Stimulated activated naive CD8-positive, alpha-beta T cell treated with anti-CD3 and anti-CD28 coated beads, Interleukin-15, Interleukin-2, amounts not matched to agents 100 ng/mL and 50 ng/mL, for 24 hours (primary cell): ENCODE measurements at regions not wholly inside any gene's neighbourhood (a gene's known extent, or its start where the extent isn't known, plus 50 kb on each side); places are given as distances from the start of the nearest gene placed in this dataset.

Experiments
- H3K27ac Mint-ChIP-seq: one replicate; pipeline ENCODE4 v1.8.0; 2021; ENCODE audit warnings: mild to moderate bottlenecking, mixed read lengths
- H3K27me3 Mint-ChIP-seq: one replicate; pipeline ENCODE4 v1.8.0; 2021; ENCODE audit warnings: mixed read lengths
- H3K36me3 Mint-ChIP-seq: one replicate; pipeline ENCODE4 v1.8.0; 2021; ENCODE audit warnings: low read depth, mixed read lengths
- H3K4me1 Mint-ChIP-seq: one replicate; pipeline ENCODE4 v1.8.0; 2021; ENCODE audit warnings: low read depth, mixed read lengths
- H3K4me3 Mint-ChIP-seq: one replicate; pipeline ENCODE4 v1.8.0; 2021; ENCODE audit warnings: mild to moderate bottlenecking, mixed read lengths
- H3K9me3 Mint-ChIP-seq: one replicate; pipeline ENCODE4 v1.8.0; 2021; ENCODE audit warnings: mixed read lengths

DNA sequence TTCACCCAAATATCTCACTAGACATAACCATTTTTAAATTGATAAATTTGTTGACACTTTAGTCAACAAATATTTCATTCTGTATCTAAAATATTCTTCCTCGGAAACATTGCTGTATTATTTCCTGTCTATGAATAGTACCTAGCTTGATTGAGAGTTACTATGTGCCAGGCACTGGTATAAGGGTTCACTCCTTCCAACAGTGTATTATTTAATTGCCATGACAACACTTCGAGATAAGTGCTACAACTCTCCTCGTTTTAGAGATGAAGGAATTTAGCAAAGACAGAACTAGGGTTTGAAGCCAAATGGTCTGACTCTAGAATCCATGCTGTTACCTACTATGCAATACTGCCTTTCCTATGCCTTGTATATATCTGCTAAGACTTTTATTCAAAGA is 287.2 kb downstream of the YTHDC2 start:
- no peaks in the 10 kb centered on the region for H3K36me3 Mint-ChIP-seq
- H3K9me3 Mint-ChIP-seq = peaks cover 5% of the 10 kb centered on the region
- H3K27ac Mint-ChIP-seq = no peak overlapping the region
- no peaks in the 10 kb centered on the region for H3K4me1 Mint-ChIP-seq
- no peaks in the 10 kb centered on the region for H3K27me3 Mint-ChIP-seq
- no peak overlapping the region for H3K4me3 Mint-ChIP-seq

GRCh38 chr5:113804264-113804663 is 290.8 kb downstream of the YTHDC2 start:
- Mint-ChIP-seq H3K27me3 (no peaks in the 10 kb centered on the region), H3K27ac (no peak overlapping the region), H3K9me3 (peaks cover 5% of the 10 kb centered on the region), H3K4me1 (no peaks in the 10 kb centered on the region), H3K4me3 (no peak overlapping the region), H3K36me3 (no peaks in the 10 kb centered on the region)

GRCh38 chr5:113804943-113805342 is 291.4 kb downstream of the YTHDC2 start:
- Mint-ChIP-seq H3K27ac (no peak overlapping the region), H3K4me1 (no peaks in the 10 kb centered on the region), H3K4me3 (no peak overlapping the region), H3K9me3 (peaks cover 5% of the 10 kb centered on the region), H3K27me3 (no peaks in the 10 kb centered on the region), H3K36me3 (no peaks in the 10 kb centered on the region)

- Mint-ChIP-seq H3K9me3 (peaks cover 5% of the 10 kb centered on the region), H3K27me3 (no peaks in the 10 kb centered on the region), H3K36me3 (no peaks in the 10 kb centered on the region), H3K27ac (no peak overlapping the region), H3K4me1 (no peaks in the 10 kb centered on the region), H3K4me3 (no peak overlapping the region)
Observed at GRCh38 chr5:113806250-113806649, 292.8 kb downstream of the YTHDC2 start.

DNA sequence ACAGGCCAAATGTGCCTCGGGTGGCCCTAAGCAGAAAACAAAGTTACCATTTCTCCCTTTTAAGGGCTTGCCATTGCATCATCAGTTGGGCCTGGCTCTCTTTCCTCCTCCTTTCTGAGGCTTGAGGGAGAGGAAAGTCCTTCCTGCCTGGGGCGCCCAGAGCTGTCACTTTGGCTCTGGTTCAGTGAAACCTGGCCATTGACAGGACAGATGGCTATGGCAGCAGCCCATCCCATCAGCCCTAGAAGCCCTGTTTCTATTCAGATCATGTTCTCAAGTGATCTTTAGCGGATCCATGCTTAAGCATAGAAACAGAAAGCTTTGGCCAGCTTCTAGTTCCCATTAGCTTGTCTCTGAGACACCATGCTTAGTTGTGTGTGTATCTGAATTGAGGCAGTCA is 293.4 kb downstream of the YTHDC2 start:
- Mint-ChIP-seq H3K9me3 (peaks cover 5% of the 10 kb centered on the region), H3K4me1 (no peaks in the 10 kb centered on the region), H3K36me3 (no peaks in the 10 kb centered on the region), H3K27ac (no peak overlapping the region), H3K27me3 (no peaks in the 10 kb centered on the region), H3K4me3 (no peak overlapping the region)

GRCh38 chr5:113807427-113807991 is 294.0 kb downstream of the YTHDC2 start:
- no peaks in the 10 kb centered on the region for H3K27me3 Mint-ChIP-seq
- no peak overlapping the region for H3K27ac Mint-ChIP-seq
- H3K9me3 Mint-ChIP-seq = peaks cover 5% of the 10 kb centered on the region
- H3K4me3 Mint-ChIP-seq = no peak overlapping the region
- H3K4me1 Mint-ChIP-seq = no peaks in the 10 kb centered on the region
- no peaks in the 10 kb centered on the region for H3K36me3 Mint-ChIP-seq

DNA sequence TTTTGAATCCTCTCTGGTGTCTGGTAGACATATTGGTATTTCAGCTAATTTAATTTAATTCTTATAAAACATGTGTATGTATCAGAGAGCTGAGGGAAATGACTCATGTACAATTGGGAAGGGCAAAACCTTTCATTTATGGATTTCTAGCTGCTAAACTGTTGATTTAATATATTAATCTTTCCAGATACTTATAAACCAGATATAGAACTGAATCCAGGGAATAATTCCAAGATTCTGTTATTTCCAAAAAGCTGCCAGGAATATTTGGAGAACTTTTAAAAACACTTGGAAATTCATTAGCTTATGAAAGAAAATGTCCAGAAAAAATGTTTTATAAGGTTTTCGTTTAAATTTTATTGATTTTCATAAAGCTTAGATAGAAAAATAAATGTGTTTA is 295.5 kb downstream of the YTHDC2 start:
- H3K27me3 Mint-ChIP-seq = no peaks in the 10 kb centered on the region
- no peaks in the 10 kb centered on the region for H3K4me1 Mint-ChIP-seq
- peaks cover 5% of the 10 kb centered on the region for H3K9me3 Mint-ChIP-seq
- H3K4me3 Mint-ChIP-seq = no peak overlapping the region
- H3K36me3 Mint-ChIP-seq = no peaks in the 10 kb centered on the region
- no peak overlapping the region for H3K27ac Mint-ChIP-seq

- no peak overlapping the region for H3K4me3 Mint-ChIP-seq
- H3K36me3 Mint-ChIP-seq = no peaks in the 10 kb centered on the region
- peaks cover 3% of the 10 kb centered on the region for H3K9me3 Mint-ChIP-seq
- H3K27me3 Mint-ChIP-seq = no peaks in the 10 kb centered on the region
- H3K4me1 Mint-ChIP-seq = no peaks in the 10 kb centered on the region
- no peak overlapping the region for H3K27ac Mint-ChIP-seq
Observed at GRCh38 chr5:113809626-113810025, 296.1 kb downstream of the YTHDC2 start.

DNA sequence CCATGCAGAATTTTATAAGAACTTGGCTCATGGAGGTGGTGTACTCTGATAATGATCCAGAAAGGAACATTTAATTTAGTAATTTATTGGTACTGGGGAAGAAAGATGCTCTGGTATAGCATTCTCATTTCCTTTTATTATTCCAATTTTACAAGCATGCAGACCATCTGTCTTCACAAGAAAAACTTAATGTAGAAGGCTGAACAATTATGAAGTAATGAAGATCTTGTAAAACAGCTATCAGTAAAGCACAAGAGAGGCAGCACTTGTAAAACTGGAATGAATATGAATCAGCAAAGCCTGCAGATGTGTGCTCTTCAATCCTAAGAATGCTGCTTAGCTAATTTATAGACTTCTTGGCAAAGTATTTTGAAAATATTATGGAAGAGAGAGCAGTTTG is 300.0 kb downstream of the YTHDC2 start:
- Mint-ChIP-seq H3K36me3 (no peaks in the 10 kb centered on the region), H3K27ac (no peak overlapping the region), H3K4me3 (no peak overlapping the region), H3K27me3 (no peaks in the 10 kb centered on the region), H3K9me3 (no peaks in the 10 kb centered on the region), H3K4me1 (no peaks in the 10 kb centered on the region)

DNA sequence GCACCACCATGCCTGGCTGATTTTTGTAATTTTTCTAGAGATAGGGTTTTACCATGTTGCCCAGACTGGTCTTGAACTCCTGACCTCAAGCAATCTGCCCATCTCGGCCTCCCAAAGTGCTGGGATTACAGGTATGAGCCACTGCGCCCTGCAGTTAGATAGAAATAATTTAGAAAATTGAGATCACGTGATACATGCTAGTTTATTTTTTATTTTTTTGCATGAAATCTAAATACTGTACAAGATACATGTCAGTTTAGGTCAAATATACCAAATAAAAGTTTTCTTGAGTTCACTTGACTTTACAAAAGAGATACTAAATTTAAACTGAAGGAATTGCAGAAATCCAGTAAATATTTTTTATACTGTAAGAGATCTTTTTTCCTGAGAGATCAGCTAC is 304.2 kb downstream of the YTHDC2 start:
- H3K27me3 Mint-ChIP-seq = no peaks in the 10 kb centered on the region
- H3K27ac Mint-ChIP-seq = no peak overlapping the region
- H3K4me3 Mint-ChIP-seq = no peak overlapping the region
- no peaks in the 10 kb centered on the region for H3K36me3 Mint-ChIP-seq
- no peaks in the 10 kb centered on the region for H3K4me1 Mint-ChIP-seq
- H3K9me3 Mint-ChIP-seq = no peaks in the 10 kb centered on the region

DNA sequence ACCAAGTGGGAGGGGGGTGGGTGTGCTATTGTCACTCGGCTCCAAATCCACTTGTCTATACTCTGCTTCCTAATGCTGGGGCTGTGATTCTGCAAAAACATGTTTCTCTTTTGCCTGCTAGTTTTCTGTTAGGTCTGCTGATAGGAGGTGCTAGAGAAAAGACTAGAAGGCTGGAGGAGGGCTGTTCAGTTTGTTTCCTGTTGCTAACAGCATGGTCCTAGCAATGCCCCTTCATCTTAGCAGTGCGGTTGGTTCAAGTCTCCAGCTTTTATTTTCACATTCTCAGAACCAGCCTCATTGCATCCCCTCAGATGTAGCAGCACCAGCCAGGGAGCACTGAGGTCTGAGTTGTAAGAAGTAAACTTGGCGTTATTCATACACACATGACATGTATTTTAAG is 310.2 kb downstream of the YTHDC2 start:
- H3K27ac Mint-ChIP-seq = no peak overlapping the region
- H3K4me1 Mint-ChIP-seq = no peaks in the 10 kb centered on the region
- no peaks in the 10 kb centered on the region for H3K36me3 Mint-ChIP-seq
- H3K4me3 Mint-ChIP-seq = no peak overlapping the region
- H3K27me3 Mint-ChIP-seq = no peaks in the 10 kb centered on the region
- peaks cover 3% of the 10 kb centered on the region for H3K9me3 Mint-ChIP-seq

- no peaks in the 10 kb centered on the region for H3K27me3 Mint-ChIP-seq
- H3K27ac Mint-ChIP-seq = no peak overlapping the region
- peaks cover 7% of the 10 kb centered on the region for H3K9me3 Mint-ChIP-seq
- H3K4me1 Mint-ChIP-seq = no peaks in the 10 kb centered on the region
- H3K36me3 Mint-ChIP-seq = no peaks in the 10 kb centered on the region
- no peak overlapping the region for H3K4me3 Mint-ChIP-seq
Observed at GRCh38 chr5:113824307-113824706, 310.8 kb downstream of the YTHDC2 start.

DNA sequence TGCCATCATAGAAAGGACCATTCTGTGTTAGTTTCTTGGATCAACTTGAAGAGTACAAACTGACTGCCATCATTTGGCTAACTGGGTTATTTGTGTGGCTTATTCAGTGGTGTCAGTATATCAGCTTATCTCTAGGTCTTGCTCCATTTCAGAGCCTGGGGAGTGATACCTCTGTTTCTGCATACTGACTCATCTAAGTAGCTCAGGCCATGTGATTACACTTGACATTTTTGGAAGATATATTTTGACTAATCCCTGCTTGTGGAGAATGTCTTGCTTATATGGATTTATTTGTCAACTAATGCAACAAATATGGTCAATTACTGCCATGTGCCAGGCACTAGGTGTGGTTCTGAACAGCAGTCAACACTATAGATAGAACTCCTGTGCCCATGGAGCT is 311.7 kb downstream of the YTHDC2 start:
- no peaks in the 10 kb centered on the region for H3K36me3 Mint-ChIP-seq
- no peaks in the 10 kb centered on the region for H3K4me1 Mint-ChIP-seq
- no peaks in the 10 kb centered on the region for H3K27me3 Mint-ChIP-seq
- no peak overlapping the region for H3K4me3 Mint-ChIP-seq
- peaks cover 10% of the 10 kb centered on the region for H3K9me3 Mint-ChIP-seq
- H3K27ac Mint-ChIP-seq = no peak overlapping the region

DNA sequence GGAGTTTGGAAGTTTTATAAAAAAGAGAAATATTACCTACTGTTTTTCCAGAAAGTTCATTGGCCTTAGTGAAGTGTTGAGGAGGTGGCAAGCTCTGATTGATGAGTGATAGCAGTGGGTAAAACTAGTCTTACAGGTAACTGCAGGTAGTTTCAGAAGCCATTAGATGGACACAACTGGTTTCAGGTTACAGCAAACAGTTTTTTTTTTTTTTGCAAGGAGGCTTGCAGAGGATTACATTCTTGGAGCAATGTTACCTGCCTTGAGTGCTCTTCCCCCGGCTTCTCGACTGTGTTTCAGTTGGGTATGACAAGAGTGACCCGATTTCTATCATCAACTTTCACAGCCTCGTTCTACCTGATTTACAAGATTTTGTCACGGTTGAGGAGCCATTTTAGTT is 333.4 kb downstream of the YTHDC2 start:
- Mint-ChIP-seq H3K4me3 (no peak overlapping the region), H3K27me3 (no peaks in the 10 kb centered on the region)

GRCh38 chr5:113864437-113864836 is 350.9 kb downstream of the YTHDC2 start:
- Mint-ChIP-seq H3K4me1 (no peaks in the 10 kb centered on the region), H3K36me3 (no peaks in the 10 kb centered on the region), H3K27ac (no peak overlapping the region), H3K4me3 (no peak overlapping the region), H3K9me3 (peaks cover 7% of the 10 kb centered on the region), H3K27me3 (no peaks in the 10 kb centered on the region)

More for the DNA sequence above, 333.4 kb downstream of the YTHDC2 start:
- Mint-ChIP-seq H3K27ac (no peak overlapping the region), H3K4me1 (no peaks in the 10 kb centered on the region), H3K9me3 (peaks cover 6% of the 10 kb centered on the region), H3K36me3 (no peaks in the 10 kb centered on the region)

- Mint-ChIP-seq H3K4me3 (no peak overlapping the region), H3K27me3 (no peaks in the 10 kb centered on the region), H3K27ac (no peak overlapping the region), H3K36me3 (no peaks in the 10 kb centered on the region), H3K4me1 (no peaks in the 10 kb centered on the region), H3K9me3 (peaks cover 19% of the 10 kb centered on the region)
Observed at GRCh38 chr5:113866763-113867162, 353.3 kb downstream of the YTHDC2 start.
